ENCODE measurements at regions not wholly inside any gene's neighbourhood (a gene's known extent, or its start where the extent isn't known, plus 50 kb on each side); places are given as distances from the start of the nearest gene placed in this dataset.
"Not testable (repeated sequence)": the region's sequence is repeated elsewhere in the genome, so short reads cannot be mapped to it uniquely, and the experiment has no call there.

DNA sequence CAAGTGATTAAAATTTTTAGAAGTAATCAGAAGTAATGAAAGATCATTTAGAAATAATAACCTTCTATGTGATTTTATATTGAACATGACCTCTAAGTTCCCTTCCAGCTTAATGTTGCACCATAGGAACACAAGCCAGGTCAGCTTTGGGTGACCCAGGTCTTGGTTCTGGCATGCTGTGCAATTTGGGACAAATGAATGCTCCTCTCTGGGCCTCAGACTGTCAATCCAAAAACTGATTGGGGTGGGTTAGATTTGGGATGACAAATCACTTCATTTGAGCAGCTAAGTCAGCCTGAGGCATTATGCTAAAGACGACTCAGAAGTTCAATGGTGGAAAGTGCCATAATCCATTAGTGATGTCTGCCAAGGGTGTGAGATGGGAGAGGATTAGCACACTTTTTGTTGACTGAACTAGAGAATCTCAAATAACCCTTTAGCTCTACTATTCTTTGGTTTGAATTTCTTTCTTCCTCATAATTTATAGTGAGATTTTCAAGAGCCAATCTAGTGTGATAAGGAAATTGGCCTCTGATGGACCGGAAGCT, 60.7 kb upstream of the BOD1 start:
- H3K36me3 Mint-ChIP-seq (ENCODE audit: insufficient read depth, unreplicated experiment): no peaks in the 10 kb centered on the region
- no peak for DNase-seq (ENCODE audit: unreplicated experiment)
- no TSS peak for BruUV-seq (replicated peaks)

DNA sequence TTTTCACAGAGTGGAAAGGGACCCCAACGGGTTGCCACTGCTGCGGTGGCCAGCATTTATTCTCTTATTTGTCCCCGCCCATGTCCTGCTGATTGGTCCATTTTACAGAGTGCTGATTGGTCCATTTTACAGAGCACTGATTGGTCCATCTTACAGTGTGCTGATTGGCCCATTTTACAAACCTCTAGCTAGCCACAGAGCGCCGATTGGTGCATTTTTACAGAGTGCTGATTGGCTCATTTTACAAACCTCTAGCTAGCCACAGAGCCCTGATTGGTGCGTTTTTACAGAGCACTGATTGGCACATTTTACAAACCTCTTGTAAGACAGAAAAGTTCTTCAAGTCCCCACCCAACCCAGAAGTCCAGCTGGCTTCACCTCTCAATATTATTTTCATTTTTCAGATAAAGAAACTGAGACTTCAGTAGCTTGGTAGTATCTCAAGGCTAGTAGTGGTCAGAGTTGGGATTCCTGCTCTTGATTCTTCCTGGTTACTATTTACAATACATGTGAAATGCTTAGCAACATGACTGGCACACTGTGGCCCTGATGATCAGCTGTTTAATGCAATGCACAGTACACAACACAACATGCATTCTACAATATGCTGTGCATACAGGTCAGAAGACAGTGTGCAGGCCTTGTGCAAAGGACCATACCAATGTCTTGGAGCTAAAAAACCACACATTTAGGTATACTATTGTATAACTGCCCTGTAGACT, 63.6 kb upstream of the BOD1 start:
- no peak overlapping the region for H3K27ac Mint-ChIP-seq (ENCODE audit: low read depth, unreplicated experiment)
- no peaks in the 10 kb centered on the region for H3K36me3 Mint-ChIP-seq (ENCODE audit: insufficient read depth, unreplicated experiment)
- H3K4me1 Mint-ChIP-seq (ENCODE audit: insufficient read depth, unreplicated experiment): no peaks in the 10 kb centered on the region
- POLR2A ChIA-PET: no interaction called here
- CTCF ChIA-PET: interaction anchor here (0.6 kb wide), 1 partner anchor 387 kb away, joined by 5 read pairs; no protein-coding TSS in a partner anchor
- H3K4me3 Mint-ChIP-seq (ENCODE audit: unreplicated experiment): no peak overlapping the region
- intact Hi-C loops (cut with micrococcal nuclease): no loop called here
- no peak for DNase-seq (ENCODE audit: unreplicated experiment)
- peaks cover 8% of the 10 kb centered on the region for H3K9me3 Mint-ChIP-seq (ENCODE audit: unreplicated experiment)
- TF ChIP-seq, protein P1, sequence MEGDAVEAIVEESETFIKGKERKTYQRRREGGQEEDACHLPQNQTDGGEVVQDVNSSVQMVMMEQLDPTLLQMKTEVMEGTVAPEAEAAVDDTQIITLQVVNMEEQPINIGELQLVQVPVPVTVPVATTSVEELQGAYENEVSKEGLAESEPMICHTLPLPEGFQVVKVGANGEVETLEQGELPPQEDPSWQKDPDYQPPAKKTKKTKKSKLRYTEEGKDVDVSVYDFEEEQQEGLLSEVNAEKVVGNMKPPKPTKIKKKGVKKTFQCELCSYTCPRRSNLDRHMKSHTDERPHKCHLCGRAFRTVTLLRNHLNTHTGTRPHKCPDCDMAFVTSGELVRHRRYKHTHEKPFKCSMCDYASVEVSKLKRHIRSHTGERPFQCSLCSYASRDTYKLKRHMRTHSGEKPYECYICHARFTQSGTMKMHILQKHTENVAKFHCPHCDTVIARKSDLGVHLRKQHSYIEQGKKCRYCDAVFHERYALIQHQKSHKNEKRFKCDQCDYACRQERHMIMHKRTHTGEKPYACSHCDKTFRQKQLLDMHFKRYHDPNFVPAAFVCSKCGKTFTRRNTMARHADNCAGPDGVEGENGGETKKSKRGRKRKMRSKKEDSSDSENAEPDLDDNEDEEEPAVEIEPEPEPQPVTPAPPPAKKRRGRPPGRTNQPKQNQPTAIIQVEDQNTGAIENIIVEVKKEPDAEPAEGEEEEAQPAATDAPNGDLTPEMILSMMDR (IDR thresholded peaks at IDR 0.05; ENCODE audit: unreplicated experiment): no peak
- H3K27me3 Mint-ChIP-seq (ENCODE audit: insufficient read depth, unreplicated experiment): no peaks in the 10 kb centered on the region
- no TSS peak for BruUV-seq (replicated peaks)

More for the DNA sequence above, 60.7 kb upstream of the BOD1 start:
- CTCF ChIA-PET: no interaction called here
- Mint-ChIP-seq H3K9me3 (ENCODE audit: unreplicated experiment) (peaks cover 15% of the 10 kb centered on the region), H3K27me3 (ENCODE audit: insufficient read depth, unreplicated experiment) (no peaks in the 10 kb centered on the region), H3K4me3 (ENCODE audit: unreplicated experiment) (no peak overlapping the region), H3K4me1 (ENCODE audit: insufficient read depth, unreplicated experiment) (no peaks in the 10 kb centered on the region), H3K27ac (ENCODE audit: low read depth, unreplicated experiment) (no peak overlapping the region)
- POLR2A ChIA-PET: no interaction called here
- TF ChIP-seq, protein P1 (IDR thresholded peaks at IDR 0.05; ENCODE audit: unreplicated experiment): no peak
- intact Hi-C loops (cut with micrococcal nuclease): no loop called here

DNA sequence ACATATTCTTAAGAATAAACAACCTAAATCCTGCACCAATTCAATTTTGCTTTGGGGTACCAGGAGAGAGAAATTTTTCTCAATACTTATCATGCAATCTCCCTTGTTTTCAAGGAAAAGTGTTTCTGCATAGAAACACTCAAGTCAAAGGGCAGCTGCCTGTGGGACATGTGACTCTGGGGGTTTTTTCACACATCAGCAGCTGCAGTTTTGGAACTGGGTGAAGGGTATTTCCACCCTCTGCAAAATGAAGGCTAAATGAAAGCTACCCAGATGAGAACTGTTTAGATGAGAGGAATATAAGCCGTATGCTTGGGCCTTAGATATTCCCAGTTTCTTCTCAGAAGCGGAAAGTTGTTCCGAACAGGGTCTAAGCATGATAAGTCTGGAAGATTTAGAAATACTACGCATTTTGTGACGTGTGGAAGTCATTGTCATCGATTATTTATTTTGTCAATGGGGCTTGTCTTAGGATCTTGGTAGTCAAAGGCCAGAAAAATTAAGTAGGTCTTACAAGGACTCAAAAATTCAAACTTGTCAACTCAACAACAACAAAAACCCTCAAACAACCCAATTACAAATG, 64.3 kb upstream of the BOD1 start:
- no peak overlapping the region for H3K27ac Mint-ChIP-seq (ENCODE audit: low read depth, unreplicated experiment)
- DNase-seq (ENCODE audit: unreplicated experiment): no peak
- H3K27me3 Mint-ChIP-seq (ENCODE audit: insufficient read depth, unreplicated experiment): no peaks in the 10 kb centered on the region
- TF ChIP-seq, protein P1 (IDR thresholded peaks at IDR 0.05; ENCODE audit: unreplicated experiment): no peak
- intact Hi-C loops (cut with micrococcal nuclease): no loop called here
- no peaks in the 10 kb centered on the region for H3K4me1 Mint-ChIP-seq (ENCODE audit: insufficient read depth, unreplicated experiment)
- ChIA-PET CTCF (no interaction called here), POLR2A (no interaction called here)
- no peak overlapping the region for H3K4me3 Mint-ChIP-seq (ENCODE audit: unreplicated experiment)
- H3K36me3 Mint-ChIP-seq (ENCODE audit: insufficient read depth, unreplicated experiment): no peaks in the 10 kb centered on the region
- no TSS peak for BruUV-seq (replicated peaks)
- H3K9me3 Mint-ChIP-seq (ENCODE audit: unreplicated experiment): peaks cover 8% of the 10 kb centered on the region

DNA sequence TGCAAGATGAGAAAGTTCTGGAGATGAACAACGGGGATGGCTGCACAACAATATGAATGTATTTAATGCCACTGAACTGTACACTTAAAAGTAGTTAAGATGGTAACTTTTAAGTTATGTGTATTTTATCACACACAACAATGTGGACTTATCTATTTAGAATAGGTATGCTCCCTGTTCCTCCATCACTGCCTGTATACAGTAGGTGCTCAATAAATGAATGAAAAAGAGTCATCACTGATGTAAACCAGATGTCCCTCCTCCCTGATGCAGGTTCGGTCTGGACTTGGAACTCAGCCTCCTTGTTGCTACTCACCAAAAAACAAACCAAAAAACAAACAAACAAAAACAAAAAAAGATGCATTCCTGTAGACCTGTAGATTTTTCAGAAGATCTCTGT, 65.9 kb upstream of the BOD1 start:
- H3K27me3 Mint-ChIP-seq (ENCODE audit: insufficient read depth, unreplicated experiment): no peaks in the 10 kb centered on the region
- H3K36me3 Mint-ChIP-seq (ENCODE audit: insufficient read depth, unreplicated experiment): no peaks in the 10 kb centered on the region
- no peak for DNase-seq (ENCODE audit: unreplicated experiment)
- H3K9me3 Mint-ChIP-seq (ENCODE audit: unreplicated experiment): peaks cover 8% of the 10 kb centered on the region
- TF ChIP-seq, protein P1 (IDR thresholded peaks at IDR 0.05; ENCODE audit: unreplicated experiment): no peak
- CTCF ChIA-PET: no interaction called here
- POLR2A ChIA-PET: no interaction called here
- H3K4me1 Mint-ChIP-seq (ENCODE audit: insufficient read depth, unreplicated experiment): peaks cover 6% of the 10 kb centered on the region
- intact Hi-C loops (cut with micrococcal nuclease): no loop called here
- no TSS peak for BruUV-seq (replicated peaks)
- H3K27ac Mint-ChIP-seq (ENCODE audit: low read depth, unreplicated experiment): no peak overlapping the region
- no peak overlapping the region for H3K4me3 Mint-ChIP-seq (ENCODE audit: unreplicated experiment)

DNA sequence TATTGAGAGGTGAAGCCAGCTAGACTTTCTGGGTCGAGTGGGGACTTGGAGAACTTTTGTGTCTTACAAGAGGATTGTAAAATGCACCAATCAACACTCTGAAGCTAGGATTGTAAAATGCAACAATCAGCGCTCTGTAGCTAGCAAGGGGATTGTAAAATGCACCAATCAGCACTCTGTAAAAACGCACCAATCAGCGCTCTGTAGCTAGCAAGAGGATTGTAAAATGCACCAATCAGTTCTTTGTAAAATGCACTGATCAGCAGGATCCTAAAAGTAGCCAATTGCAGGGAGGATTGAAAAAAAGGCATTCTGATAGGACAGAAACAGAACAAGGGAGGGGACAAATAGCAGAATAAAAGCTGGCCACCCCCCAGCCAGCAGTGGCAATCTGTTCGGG, 68.1 kb upstream of the BOD1 start:
- H3K27me3 Mint-ChIP-seq (ENCODE audit: insufficient read depth, unreplicated experiment); H3K27ac Mint-ChIP-seq (ENCODE audit: low read depth, unreplicated experiment); H3K9me3 Mint-ChIP-seq (ENCODE audit: unreplicated experiment); H3K36me3 Mint-ChIP-seq (ENCODE audit: insufficient read depth, unreplicated experiment); H3K4me3 Mint-ChIP-seq (ENCODE audit: unreplicated experiment); intact Hi-C loops (cut with micrococcal nuclease); H3K4me1 Mint-ChIP-seq (ENCODE audit: insufficient read depth, unreplicated experiment); CTCF ChIA-PET; DNase-seq (ENCODE audit: unreplicated experiment); BruUV-seq (replicated peaks): not testable (repeated sequence)
- POLR2A ChIA-PET: interaction anchor here (0.7 kb wide), 1 partner anchor 23 kb away, joined by 3 read pairs; no protein-coding TSS in a partner anchor
